ENCODE measurements at regions not wholly inside any gene's neighbourhood (a gene's known extent, or its start where the extent isn't known, plus 50 kb on each side); places are given as distances from the start of the nearest gene placed in this dataset.

GRCh38 chr3:189108067-189108466, 63.7 kb upstream of the TPRG1 start:
- in situ Hi-C loops (cut with MboI; ENCODE audit: low sequenced_read_pairs) = no loop called here

DNA sequence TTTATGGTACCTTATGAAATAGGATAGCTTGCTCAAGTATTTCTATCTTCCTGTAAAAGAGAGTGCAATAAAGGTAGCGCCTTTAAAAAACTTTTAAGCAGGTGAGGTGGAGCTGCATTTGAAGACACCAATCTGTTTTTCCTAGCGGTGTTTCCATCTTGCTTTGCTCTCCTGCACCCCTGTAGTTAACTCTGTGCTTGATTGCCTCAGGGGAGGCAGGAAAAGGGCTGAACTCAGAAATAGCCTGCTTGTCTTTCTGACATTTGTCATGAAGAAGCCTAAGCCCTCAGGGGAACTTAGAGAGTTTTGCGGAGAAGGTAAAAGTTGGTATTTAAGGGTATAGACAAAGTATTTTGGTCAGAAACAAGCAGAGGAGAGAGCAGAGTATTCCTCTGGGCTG, 63.0 kb upstream of the TPRG1 start:
- in situ Hi-C loops (cut with MboI; ENCODE audit: low sequenced_read_pairs) = no loop called here

GRCh38 chr3:189109145-189109544, 62.6 kb upstream of the TPRG1 start:
- in situ Hi-C loops (cut with MboI; ENCODE audit: low sequenced_read_pairs) = no loop called here

- in situ Hi-C loops (cut with MboI; ENCODE audit: low sequenced_read_pairs) = no loop called here
These were observed 54.7 kb upstream of the TPRG1 start for GRCh38 chr3:189117087-189117486.

GRCh38 chr3:189118896-189119295, 52.9 kb upstream of the TPRG1 start:
- in situ Hi-C loops (cut with MboI; ENCODE audit: low sequenced_read_pairs) = no loop called here

- in situ Hi-C loops (cut with MboI; ENCODE audit: low sequenced_read_pairs) = no loop called here
These were observed 51.8 kb upstream of the TPRG1 start for GRCh38 chr3:189119950-189120349.

DNA sequence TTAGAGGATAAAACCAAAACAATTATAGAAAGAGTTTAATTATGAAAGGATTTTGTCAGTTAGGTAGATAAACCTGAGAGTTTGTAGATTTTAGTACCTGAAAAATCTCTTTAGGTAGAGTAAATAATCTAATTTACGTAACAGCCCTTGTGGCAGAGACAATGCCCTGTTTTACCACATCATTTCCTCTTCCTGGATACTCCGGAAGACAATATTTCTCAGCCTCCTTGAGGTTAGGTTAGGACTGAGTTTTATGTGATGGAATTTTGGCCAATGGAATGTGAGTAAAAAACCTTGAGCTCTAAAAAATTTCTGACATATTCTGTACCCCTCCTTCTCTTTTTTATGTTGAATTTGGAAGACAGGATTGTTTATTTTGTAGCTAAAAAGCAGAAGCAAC, 50.7 kb upstream of the TPRG1 start:
- in situ Hi-C loops (cut with MboI; ENCODE audit: low sequenced_read_pairs) = no loop called here

All from HL-60/S4 treated with retinoic acid at 250 ng/mL for 4 days and 3 days (cell line).